ENCODE measurements at regions not wholly inside any gene's neighbourhood (a gene's known extent, or its start where the extent isn't known, plus 50 kb on each side); places are given as distances from the start of the nearest gene placed in this dataset.
A peak's percentile ranks its signal among the peaks of the same experiment; 100 is the strongest.
"Not testable (repeated sequence)": the region's sequence is repeated elsewhere in the genome, so short reads cannot be mapped to it uniquely, and the experiment has no call there.

- 93 to 97% methylated on average over 3 of the region's 3 CpGs for WGBS, 2 donors
- not testable (repeated sequence) for H3K27me3 ChIP-seq (ENCODE audit: control insufficient read depth in 1 of 2, insufficient read depth in 2 of 2, low read length in 2 of 2); H3K27ac ChIP-seq (ENCODE audit: low read depth in 2 of 2, low read length in 1 of 2); H3K36me3 ChIP-seq (ENCODE audit: control insufficient read depth in 2 of 2, insufficient read depth in 2 of 2, low read length in 1 of 2); H3K9me3 ChIP-seq (ENCODE audit: control insufficient read depth in 2 of 2, insufficient read depth in 1 of 2, low read depth in 1 of 2, low read length in 1 of 2); H3K4me3 ChIP-seq (ENCODE audit: low read depth in 1 of 2, low read length in 2 of 2); H3K4me1 ChIP-seq (ENCODE audit: control insufficient read depth in 2 of 2, insufficient read depth in 2 of 2, low read length in 1 of 2)
Observed at GRCh38 chr4:128644107-128644506, 165.4 kb upstream of the JADE1 start.

- H3K9me3 ChIP-seq (ENCODE audit: control insufficient read depth in 2 of 2, insufficient read depth in 1 of 2, low read depth in 1 of 2, low read length in 1 of 2); H3K27ac ChIP-seq (ENCODE audit: low read depth in 2 of 2, low read length in 1 of 2); H3K4me1 ChIP-seq (ENCODE audit: control insufficient read depth in 2 of 2, insufficient read depth in 2 of 2, low read length in 1 of 2); H3K36me3 ChIP-seq (ENCODE audit: control insufficient read depth in 2 of 2, insufficient read depth in 2 of 2, low read length in 1 of 2); H3K4me3 ChIP-seq (ENCODE audit: low read depth in 1 of 2, low read length in 2 of 2); H3K27me3 ChIP-seq (ENCODE audit: control insufficient read depth in 1 of 2, insufficient read depth in 2 of 2, low read length in 2 of 2): not testable (repeated sequence)
- WGBS, 2 donors = 90 to 91% methylated on average over 2 of the region's 2 CpGs
Observed at GRCh38 chr4:128641566-128641965, 167.9 kb upstream of the JADE1 start.

- Histone ChIP-seq H3K9me3 (ENCODE audit: control insufficient read depth in 2 of 2, insufficient read depth in 1 of 2, low read depth in 1 of 2, low read length in 1 of 2) (no peaks in the 10 kb centered on the region), H3K36me3 (ENCODE audit: control insufficient read depth in 2 of 2, insufficient read depth in 2 of 2, low read length in 1 of 2) (no peaks in the 10 kb centered on the region), H3K27ac (ENCODE audit: low read depth in 2 of 2, low read length in 1 of 2) (no peak overlapping the region), H3K4me3 (ENCODE audit: low read depth in 1 of 2, low read length in 2 of 2) (no peak overlapping the region), H3K27me3 (ENCODE audit: control insufficient read depth in 1 of 2, insufficient read depth in 2 of 2, low read length in 2 of 2) (no peaks in the 10 kb centered on the region), H3K4me1 (ENCODE audit: control insufficient read depth in 2 of 2, insufficient read depth in 2 of 2, low read length in 1 of 2) (peaks cover 0 to 2% of the 10 kb centered on the region in 2 donors)
- WGBS, 2 donors = 52 to 65% methylated on average over 2 of the region's 2 CpGs
Observed at GRCh38 chr4:128639541-128640270, 169.8 kb upstream of the JADE1 start.

GRCh38 chr4:128636906-128637305 lies 172.6 kb upstream of the JADE1 start:
- H3K9me3 ChIP-seq (ENCODE audit: control insufficient read depth in 2 of 2, insufficient read depth in 1 of 2, low read depth in 1 of 2, low read length in 1 of 2) = no peaks in the 10 kb centered on the region
- H3K27me3 ChIP-seq (ENCODE audit: control insufficient read depth in 1 of 2, insufficient read depth in 2 of 2, low read length in 2 of 2) = no peaks in the 10 kb centered on the region
- WGBS, 2 donors = 93 to 95% methylated on average over 2 of the region's 2 CpGs
- no peak overlapping the region for H3K4me3 ChIP-seq (ENCODE audit: low read depth in 1 of 2, low read length in 2 of 2)
- H3K36me3 ChIP-seq (ENCODE audit: control insufficient read depth in 2 of 2, insufficient read depth in 2 of 2, low read length in 1 of 2) = no peaks in the 10 kb centered on the region
- H3K4me1 ChIP-seq (ENCODE audit: control insufficient read depth in 2 of 2, insufficient read depth in 2 of 2, low read length in 1 of 2) = peaks cover 0 to 2% of the 10 kb centered on the region in 2 donors
- H3K27ac ChIP-seq (ENCODE audit: low read depth in 2 of 2, low read length in 1 of 2) = no peak overlapping the region

- Histone ChIP-seq H3K9me3 (ENCODE audit: control insufficient read depth in 2 of 2, insufficient read depth in 1 of 2, low read depth in 1 of 2, low read length in 1 of 2) (no peaks in the 10 kb centered on the region), H3K27ac (ENCODE audit: low read depth in 2 of 2, low read length in 1 of 2) (peak overlapping the region in 1 of 2 donors; percentile 22), H3K36me3 (ENCODE audit: control insufficient read depth in 2 of 2, insufficient read depth in 2 of 2, low read length in 1 of 2) (no peaks in the 10 kb centered on the region), H3K4me1 (ENCODE audit: control insufficient read depth in 2 of 2, insufficient read depth in 2 of 2, low read length in 1 of 2) (peaks cover 0 to 2% of the 10 kb centered on the region in 2 donors), H3K27me3 (ENCODE audit: control insufficient read depth in 1 of 2, insufficient read depth in 2 of 2, low read length in 2 of 2) (no peaks in the 10 kb centered on the region), H3K4me3 (ENCODE audit: low read depth in 1 of 2, low read length in 2 of 2) (no peak overlapping the region)
- WGBS, 2 donors = 58 to 65% methylated on average over 5 of the region's 5 CpGs
Observed at GRCh38 chr4:128635955-128636560, 173.4 kb upstream of the JADE1 start.

GRCh38 chr4:128635141-128635954 lies 174.2 kb upstream of the JADE1 start:
- Histone ChIP-seq H3K27me3 (ENCODE audit: control insufficient read depth in 1 of 2, insufficient read depth in 2 of 2, low read length in 2 of 2) (no peaks in the 10 kb centered on the region), H3K4me3 (ENCODE audit: low read depth in 1 of 2, low read length in 2 of 2) (peak overlapping the region; percentile 4 to 20), H3K36me3 (ENCODE audit: control insufficient read depth in 2 of 2, insufficient read depth in 2 of 2, low read length in 1 of 2) (no peaks in the 10 kb centered on the region), H3K27ac (ENCODE audit: low read depth in 2 of 2, low read length in 1 of 2) (no peak overlapping the region), H3K9me3 (ENCODE audit: control insufficient read depth in 2 of 2, insufficient read depth in 1 of 2, low read depth in 1 of 2, low read length in 1 of 2) (no peaks in the 10 kb centered on the region), H3K4me1 (ENCODE audit: control insufficient read depth in 2 of 2, insufficient read depth in 2 of 2, low read length in 1 of 2) (peaks cover 0 to 2% of the 10 kb centered on the region in 2 donors)
- 39 to 45% methylated on average over 19 of the region's 19 CpGs for WGBS, 2 donors

GRCh38 chr4:128633067-128633466 lies 176.4 kb upstream of the JADE1 start:
- H3K27ac ChIP-seq (ENCODE audit: low read depth in 2 of 2, low read length in 1 of 2) = no peak overlapping the region
- H3K4me1 ChIP-seq (ENCODE audit: control insufficient read depth in 2 of 2, insufficient read depth in 2 of 2, low read length in 1 of 2) = peaks cover 0 to 2% of the 10 kb centered on the region in 2 donors

GRCh38 chr4:128630871-128631270 lies 178.6 kb upstream of the JADE1 start:
- H3K36me3 ChIP-seq (ENCODE audit: control insufficient read depth in 2 of 2, insufficient read depth in 2 of 2, low read length in 1 of 2) = no peaks in the 10 kb centered on the region
- peaks cover 0 to 2% of the 10 kb centered on the region in 2 donors for H3K4me1 ChIP-seq (ENCODE audit: control insufficient read depth in 2 of 2, insufficient read depth in 2 of 2, low read length in 1 of 2)
- no peaks in the 10 kb centered on the region for H3K9me3 ChIP-seq (ENCODE audit: control insufficient read depth in 2 of 2, insufficient read depth in 1 of 2, low read depth in 1 of 2, low read length in 1 of 2)
- 53 to 56% methylated on average over 5 of the region's 5 CpGs for WGBS, 2 donors
- H3K27me3 ChIP-seq (ENCODE audit: control insufficient read depth in 1 of 2, insufficient read depth in 2 of 2, low read length in 2 of 2) = no peaks in the 10 kb centered on the region
- no peak overlapping the region for H3K4me3 ChIP-seq (ENCODE audit: low read depth in 1 of 2, low read length in 2 of 2)
- H3K27ac ChIP-seq (ENCODE audit: low read depth in 2 of 2, low read length in 1 of 2) = no peak overlapping the region

More at GRCh38 chr4:128633067-128633466, 176.4 kb upstream of the JADE1 start:
- H3K4me3 ChIP-seq (ENCODE audit: low read depth in 1 of 2, low read length in 2 of 2) = no peak overlapping the region
- 72 to 85% methylated on average over 1 of the region's 1 CpG for WGBS, 2 donors
- no peaks in the 10 kb centered on the region for H3K9me3 ChIP-seq (ENCODE audit: control insufficient read depth in 2 of 2, insufficient read depth in 1 of 2, low read depth in 1 of 2, low read length in 1 of 2)
- H3K27me3 ChIP-seq (ENCODE audit: control insufficient read depth in 1 of 2, insufficient read depth in 2 of 2, low read length in 2 of 2) = no peaks in the 10 kb centered on the region
- H3K36me3 ChIP-seq (ENCODE audit: control insufficient read depth in 2 of 2, insufficient read depth in 2 of 2, low read length in 1 of 2) = no peaks in the 10 kb centered on the region

- H3K9me3 ChIP-seq (ENCODE audit: control insufficient read depth in 2 of 2, insufficient read depth in 1 of 2, low read depth in 1 of 2, low read length in 1 of 2) = no peaks in the 10 kb centered on the region
- no peak overlapping the region for H3K4me3 ChIP-seq (ENCODE audit: low read depth in 1 of 2, low read length in 2 of 2)
- H3K36me3 ChIP-seq (ENCODE audit: control insufficient read depth in 2 of 2, insufficient read depth in 2 of 2, low read length in 1 of 2) = no peaks in the 10 kb centered on the region
- no peaks in the 10 kb centered on the region for H3K4me1 ChIP-seq (ENCODE audit: control insufficient read depth in 2 of 2, insufficient read depth in 2 of 2, low read length in 1 of 2)
- 87 to 88% methylated on average over 4 of the region's 4 CpGs for WGBS, 2 donors
- H3K27me3 ChIP-seq (ENCODE audit: control insufficient read depth in 1 of 2, insufficient read depth in 2 of 2, low read length in 2 of 2) = no peaks in the 10 kb centered on the region
- no peak overlapping the region for H3K27ac ChIP-seq (ENCODE audit: low read depth in 2 of 2, low read length in 1 of 2)
Observed at GRCh38 chr4:128623508-128624215, 185.8 kb upstream of the JADE1 start.

All from esophagus (tissue), 2 donors.